ENCODE measurements at regions not wholly inside any gene's neighbourhood (a gene's known extent, or its start where the extent isn't known, plus 50 kb on each side); places are given as distances from the start of the nearest gene placed in this dataset.
"Not testable (repeated sequence)": the region's sequence is repeated elsewhere in the genome, so short reads cannot be mapped to it uniquely, and the experiment has no call there.

- no peak for DNase-seq (ENCODE audit: low spot score)
Observed at GRCh38 chr2:45114221-45114955, 105.1 kb upstream of the SIX2 start.

GRCh38 chr2:45112750-45113149 lies 103.5 kb upstream of the SIX2 start:
- DNase-seq (ENCODE audit: low spot score), result no peak

- DNase-seq (ENCODE audit: low spot score), result no peak
Observed at GRCh38 chr2:45105050-45105582, 95.9 kb upstream of the SIX2 start.

GRCh38 chr2:45104429-45104828 lies 95.2 kb upstream of the SIX2 start:
- no peak for DNase-seq (ENCODE audit: low spot score)

- no peak for DNase-seq (ENCODE audit: low spot score)
Observed at GRCh38 chr2:45103351-45104345, 94.4 kb upstream of the SIX2 start.

GRCh38 chr2:45102579-45103117 lies 93.4 kb upstream of the SIX2 start:
- no peak for DNase-seq (ENCODE audit: low spot score)

- no peak for DNase-seq (ENCODE audit: low spot score)
Observed at GRCh38 chr2:45102141-45102540, 92.9 kb upstream of the SIX2 start.

GRCh38 chr2:45096996-45097395 lies 87.7 kb upstream of the SIX2 start:
- DNase-seq (ENCODE audit: low spot score), result no peak

GRCh38 chr2:45096038-45096437 lies 86.8 kb upstream of the SIX2 start:
- not testable (repeated sequence) for DNase-seq (ENCODE audit: low spot score)

- no peak for DNase-seq (ENCODE audit: low spot score)
Observed at GRCh38 chr2:45093663-45094062, 84.4 kb upstream of the SIX2 start.

GRCh38 chr2:45093181-45093580 lies 83.9 kb upstream of the SIX2 start:
- no peak for DNase-seq (ENCODE audit: low spot score)

- DNase-seq (ENCODE audit: low spot score), result no peak
Observed at GRCh38 chr2:45089554-45090261, 80.5 kb upstream of the SIX2 start.

GRCh38 chr2:45085487-45085886 lies 76.2 kb upstream of the SIX2 start:
- no peak for DNase-seq (ENCODE audit: low spot score)

GRCh38 chr2:45084361-45085020 lies 75.2 kb upstream of the SIX2 start:
- DNase-seq (ENCODE audit: low spot score), result no peak

- no peak for DNase-seq (ENCODE audit: low spot score)
Observed at GRCh38 chr2:45083175-45083574, 73.9 kb upstream of the SIX2 start.

GRCh38 chr2:45074713-45075112 lies 65.5 kb upstream of the SIX2 start:
- DNase-seq (ENCODE audit: low spot score), result no peak

- no peak for DNase-seq (ENCODE audit: low spot score)
Observed at GRCh38 chr2:45072862-45073237, 63.6 kb upstream of the SIX2 start.

- DNase-seq (ENCODE audit: low spot score), result no peak
Observed at GRCh38 chr2:45072064-45072861, 63.0 kb upstream of the SIX2 start.

GRCh38 chr2:45070113-45070652 lies 60.9 kb upstream of the SIX2 start:
- DNase-seq (ENCODE audit: low spot score), result no peak

- no peak for DNase-seq (ENCODE audit: low spot score)
Observed at GRCh38 chr2:45069684-45070083, 60.4 kb upstream of the SIX2 start.
